OCI-LY1 (cell line): ENCODE measurements at regions not wholly inside any gene's neighbourhood (a gene's known extent, or its start where the extent isn't known, plus 50 kb on each side); places are given as distances from the start of the nearest gene placed in this dataset.

ENCODE experiments used
- H2AFZ ChIP-seq: fragments of 200-600 bp; sonication (generic), shearing (Covaris generic); 2 replicates; pipeline ENCODE4 v1.6.0; 2014; ENCODE audit warnings: antibody characterized with exemption, mild to moderate bottlenecking, low read length
- H3F3A ChIP-seq: fragments of 200-600 bp; sonication (generic), shearing (Covaris generic); 2 replicates; pipeline ENCODE4 v1.6.0; 2014; ENCODE audit warnings: mild to moderate bottlenecking, antibody characterized with exemption, low read length, moderate library complexity; ENCODE audit not compliant: insufficient read depth
- H3K27ac ChIP-seq: fragments of 200-600 bp; sonication (generic); 2 replicates; pipeline ENCODE4 v1.5.1; 2014; ENCODE audit warnings: low read length, mixed run types, mild to moderate bottlenecking, low read depth; ENCODE audit not compliant: poor library complexity, severe bottlenecking
- H3K27me3 ChIP-seq: fragments of 200-600 bp; sonication (generic); 2 replicates; pipeline ENCODE4 v1.6.0; 2014; ENCODE audit warnings: antibody characterized with exemption, mild to moderate bottlenecking, low read length, moderate library complexity; ENCODE audit not compliant: insufficient read depth
- H3K36me3 ChIP-seq: fragments of 200-600 bp; sonication (generic); 2 replicates; pipeline ENCODE4 v1.6.1; 2014; ENCODE audit warnings: mild to moderate bottlenecking, antibody characterized with exemption, low read length, moderate library complexity, mixed read lengths; ENCODE audit not compliant: insufficient read depth
- H3K4me1 ChIP-seq: fragments of 200-600 bp; sonication (generic); 2 replicates; pipeline ENCODE4 v1.5.1; 2014; ENCODE audit warnings: mild to moderate bottlenecking, low read length, moderate library complexity; ENCODE audit not compliant: insufficient read depth, severe bottlenecking
- H3K4me2 ChIP-seq: fragments of 200-600 bp; sonication (generic), shearing (Covaris generic); 2 replicates; pipeline ENCODE4 v1.6.1; 2014; ENCODE audit warnings: low read length
- H3K4me3 ChIP-seq: fragments of 200-600 bp; sonication (generic); 2 replicates; pipeline ENCODE4 v1.5.1; 2014; ENCODE audit warnings: low read length, low read depth, mild to moderate bottlenecking, mixed read lengths; ENCODE audit not compliant: poor library complexity, severe bottlenecking
- H3K79me2 ChIP-seq: fragments of 200-600 bp; shearing (Covaris generic); 2 replicates; pipeline ENCODE4 v1.6.1; 2016; ENCODE audit warnings: mixed run types, low read length, mixed read lengths; ENCODE audit not compliant: insufficient read depth
- H3K9ac ChIP-seq: fragments of 200-600 bp; sonication (generic), shearing (Covaris generic); 2 replicates; pipeline ENCODE4 v1.6.1; 2014; ENCODE audit warnings: mild to moderate bottlenecking, low read length, mixed read lengths
- H3K9me2 ChIP-seq: fragments of 200-600 bp; sonication (generic), shearing (Covaris generic); 2 replicates; pipeline ENCODE4 v1.6.1; 2014; ENCODE audit warnings: low read depth, mild to moderate bottlenecking, low read length, mixed read lengths
- H3K9me3 ChIP-seq: fragments of 200-600 bp; shearing (Covaris generic); 2 replicates; pipeline ENCODE4 v1.6.1; 2014; ENCODE audit warnings: low read length, mixed read lengths
- H4K20me1 ChIP-seq: fragments of 200-600 bp; sonication (generic), shearing (Covaris generic); 2 replicates; pipeline ENCODE4 v1.6.0; 2016; ENCODE audit warnings: mild to moderate bottlenecking, low read length; ENCODE audit not compliant: insufficient read depth
- CTCF ChIP-seq: fragments of 200-600 bp; sonication (generic), shearing (Covaris generic); IDR thresholded peaks from 2 replicates; pipeline ENCODE4 v1.5.1; 2017; ENCODE audit warnings: mild to moderate bottlenecking, antibody characterized with exemption, low read length, moderate library complexity, mixed read lengths
- EZH2 ChIP-seq: fragments of 200-600 bp; sonication (generic), shearing (Covaris generic); IDR thresholded peaks from 2 replicates; pipeline ENCODE4 v1.8.0; 2017; ENCODE audit warnings: borderline replicate concordance, mixed run types, mild to moderate bottlenecking, antibody characterized with exemption, low read length, moderate library complexity, mixed read lengths

GRCh38 chrY:19392876-19393275, 351.6 kb downstream of the KDM5D start:
- no peaks in the 10 kb centered on the region for H3K9me3 ChIP-seq
- TF ChIP-seq EZH2 (no peak), CTCF (no peak)
- no peak overlapping the region for H3K4me3 ChIP-seq
- no peaks in the 10 kb centered on the region for H3K4me1 ChIP-seq
- no peak overlapping the region for H3K27ac ChIP-seq
- H2AFZ ChIP-seq: no peak overlapping the region
- H3K9me2 ChIP-seq: no peaks in the 10 kb centered on the region
- H3K79me2 ChIP-seq: no peaks in the 10 kb centered on the region
- no peaks in the 10 kb centered on the region for H4K20me1 ChIP-seq
- no peaks in the 10 kb centered on the region for H3K27me3 ChIP-seq
- no peak overlapping the region for H3K4me2 ChIP-seq
- H3K9ac ChIP-seq: no peak overlapping the region
- H3K36me3 ChIP-seq: no peaks in the 10 kb centered on the region
- no peaks in the 10 kb centered on the region for H3F3A ChIP-seq

GRCh38 chrY:19391922-19392321, 352.6 kb downstream of the KDM5D start:
- no peaks in the 10 kb centered on the region for H3K9me3 ChIP-seq
- H3K79me2 ChIP-seq: no peaks in the 10 kb centered on the region
- H3K4me2 ChIP-seq: no peak overlapping the region
- no peaks in the 10 kb centered on the region for H4K20me1 ChIP-seq
- no peak overlapping the region for H3K4me3 ChIP-seq
- no peak overlapping the region for H3K9ac ChIP-seq
- H3K4me1 ChIP-seq: no peaks in the 10 kb centered on the region
- no peak overlapping the region for H2AFZ ChIP-seq
- H3F3A ChIP-seq: no peaks in the 10 kb centered on the region
- no peaks in the 10 kb centered on the region for H3K36me3 ChIP-seq
- H3K9me2 ChIP-seq: no peaks in the 10 kb centered on the region
- no peak for TF ChIP-seq CTCF
- no peak for TF ChIP-seq EZH2
- no peak overlapping the region for H3K27ac ChIP-seq
- H3K27me3 ChIP-seq: no peaks in the 10 kb centered on the region

GRCh38 chrY:19365321-19365720, 379.2 kb downstream of the KDM5D start:
- H2AFZ ChIP-seq: no peak overlapping the region
- no peaks in the 10 kb centered on the region for H3K79me2 ChIP-seq
- H4K20me1 ChIP-seq: no peaks in the 10 kb centered on the region
- no peaks in the 10 kb centered on the region for H3K9me3 ChIP-seq
- no peak for TF ChIP-seq CTCF
- no peaks in the 10 kb centered on the region for H3K27me3 ChIP-seq
- H3F3A ChIP-seq: no peaks in the 10 kb centered on the region
- H3K9me2 ChIP-seq: no peaks in the 10 kb centered on the region
- no peak overlapping the region for H3K9ac ChIP-seq
- H3K4me3 ChIP-seq: no peak overlapping the region
- no peaks in the 10 kb centered on the region for H3K4me1 ChIP-seq
- no peak overlapping the region for H3K27ac ChIP-seq
- no peak overlapping the region for H3K4me2 ChIP-seq
- H3K36me3 ChIP-seq: no peaks in the 10 kb centered on the region
